Prostate gland (tissue), 2 donors: ENCODE measurements at regions not wholly inside any gene's neighbourhood (a gene's known extent, or its start where the extent isn't known, plus 50 kb on each side); places are given as distances from the start of the nearest gene placed in this dataset.
"Not testable (repeated sequence)": the region's sequence is repeated elsewhere in the genome, so short reads cannot be mapped to it uniquely, and the experiment has no call there.

Experiments
- DNase-seq: peaks from one replicate; pipeline ENCODE4 v3.0.0-alpha.2; 2019; ENCODE audit warnings: low spot score
- H3K27ac ChIP-seq, 2 donors: fragments of 200-600 bp; sonication (generic); 2 replicates each; pipeline ENCODE4 v1.5.1; 2017 to 2019
- H3K27me3 ChIP-seq: fragments of 200-600 bp; sonication (generic); replicated peaks from 2 replicates; pipeline ENCODE4 v1.5.1; 2019; ENCODE audit not compliant: insufficient read depth
- H3K36me3 ChIP-seq, 2 donors: fragments of 200-600 bp; sonication (generic); 1 replicate in 1 of 2; 2 replicates in 1 of 2; pipeline versions ENCODE4 v1.5.1 to v1.8.1; 2017 to 2019
- H3K4me1 ChIP-seq: fragments of 200-600 bp; sonication (generic); replicated peaks from 2 replicates; pipeline ENCODE4 v1.5.1; 2019
- H3K4me3 ChIP-seq, 2 donors: fragments of 200-600 bp; sonication (generic); 2 replicates each; pipeline ENCODE4 v1.5.1; 2017 to 2019
- H3K9me3 ChIP-seq: fragments of 200-600 bp; sonication (generic); 2 replicates; pipeline ENCODE4 v1.5.1; 2017
- CTCF ChIP-seq, 4 experiments: fragments of 200-600 bp in 2 of 4; fragments of 450-650 bp in 2 of 4; sonication (generic) in 2 of 4; IDR thresholded peaks; 1 replicate in 3 of 4; 2 replicates in 1 of 4; pipeline ENCODE4 v1.5.1; 2016 to 2019; ENCODE audit warnings: antibody characterized with exemption in 4 of 4, mild to moderate bottlenecking in 2 of 4, moderate library complexity in 2 of 4
- POLR2A ChIP-seq: fragments of 450-650 bp; IDR thresholded peaks from one replicate; pipeline ENCODE4 v1.6.1; 2016; ENCODE audit warnings: antibody characterized with exemption, mild to moderate bottlenecking
- POLR2AphosphoS5 ChIP-seq: sonication (generic); formaldehyde crosslinking; IDR thresholded peaks from one replicate; pipeline ENCODE4 v1.6.1; 2017; ENCODE audit warnings: antibody characterized with exemption
- WGBS: methylation state at CpG from one replicate; pipeline ENCODE4 v1.1.5; 2018; 5-methylcytosine and 5-hydroxymethylcytosine counted together
- intact Hi-C: fragments of 100-400 bp; cut with DNase I; formaldehyde crosslinking; loops from one replicate; pipeline ENCODE4 v1.14.2; 2022

- no peaks in the 10 kb centered on the region for H3K36me3 ChIP-seq
- TF ChIP-seq CTCF (IDR thresholded peaks at IDR 0.05) (no peak), POLR2AphosphoS5 (no peak), POLR2A (no peak)
- no peaks in the 10 kb centered on the region for H3K4me1 ChIP-seq
- no peak for DNase-seq
- 42% methylated on average over 5 of the region's 5 CpGs for WGBS
- no peak overlapping the region for H3K4me3 ChIP-seq
- H3K9me3 ChIP-seq: no peaks in the 10 kb centered on the region
- no peak overlapping the region for H3K27ac ChIP-seq
- H3K27me3 ChIP-seq: no peaks in the 10 kb centered on the region
- intact Hi-C loops: no loop called here
Measured at GRCh38 chr5:124537107-124537506, 209.3 kb downstream of the ZNF608 start.

GRCh38 chr5:124536333-124536732 lies 210.1 kb downstream of the ZNF608 start:
- DNase-seq: no peak
- no peak for TF ChIP-seq CTCF (IDR thresholded peaks at IDR 0.05)
- TF ChIP-seq POLR2AphosphoS5: no peak
- no peak for TF ChIP-seq POLR2A
- Histone ChIP-seq H3K9me3 (no peaks in the 10 kb centered on the region), H3K4me1 (no peaks in the 10 kb centered on the region), H3K36me3 (no peaks in the 10 kb centered on the region), H3K27me3 (no peaks in the 10 kb centered on the region), H3K4me3 (no peak overlapping the region), H3K27ac (no peak overlapping the region)
- intact Hi-C loops: no loop called here
- 69% methylated on average over 4 of the region's 4 CpGs for WGBS

- Histone ChIP-seq H3K27me3 (no peaks in the 10 kb centered on the region), H3K27ac (no peak overlapping the region), H3K4me1 (no peaks in the 10 kb centered on the region), H3K9me3 (no peaks in the 10 kb centered on the region), H3K36me3 (no peaks in the 10 kb centered on the region), H3K4me3 (no peak overlapping the region)
- 100% methylated on average over 1 of the region's 1 CpG for WGBS
- intact Hi-C loops: no loop called here
- DNase-seq: no peak
- TF ChIP-seq POLR2A (no peak), POLR2AphosphoS5 (no peak), CTCF (IDR thresholded peaks at IDR 0.05) (no peak)
Measured at GRCh38 chr5:124530916-124531315, 215.5 kb downstream of the ZNF608 start.

GRCh38 chr5:124528838-124529237 lies 217.6 kb downstream of the ZNF608 start:
- intact Hi-C loops: no loop called here
- no peak for DNase-seq
- no peaks in the 10 kb centered on the region for H3K27me3 ChIP-seq
- no peaks in the 10 kb centered on the region for H3K9me3 ChIP-seq
- H3K4me3 ChIP-seq: no peak overlapping the region
- no peak overlapping the region for H3K27ac ChIP-seq
- TF ChIP-seq POLR2AphosphoS5 (no peak), POLR2A (no peak), CTCF (IDR thresholded peaks at IDR 0.05) (no peak)
- no peaks in the 10 kb centered on the region for H3K36me3 ChIP-seq
- H3K4me1 ChIP-seq: no peaks in the 10 kb centered on the region
- 76% methylated on average over 2 of the region's 2 CpGs for WGBS

GRCh38 chr5:124527220-124527991 lies 219.0 kb downstream of the ZNF608 start:
- Histone ChIP-seq H3K9me3 (no peaks in the 10 kb centered on the region), H3K4me3 (no peak overlapping the region), H3K27me3 (no peaks in the 10 kb centered on the region), H3K36me3 (no peaks in the 10 kb centered on the region), H3K27ac (no peak overlapping the region), H3K4me1 (no peaks in the 10 kb centered on the region)
- TF ChIP-seq CTCF (IDR thresholded peaks at IDR 0.05) (no peak), POLR2A (no peak), POLR2AphosphoS5 (no peak)
- intact Hi-C loops: no loop called here
- no peak for DNase-seq
- WGBS: 66% methylated on average over 8 of the region's 8 CpGs

- H3K27ac ChIP-seq, DNase-seq, H3K27me3 ChIP-seq, intact Hi-C loops, H3K4me1 ChIP-seq, H3K4me3 ChIP-seq, H3K9me3 ChIP-seq, H3K36me3 ChIP-seq: not testable (repeated sequence)
- WGBS: 98% methylated on average over 4 of the region's 4 CpGs
Measured at GRCh38 chr5:124526079-124526478, 220.4 kb downstream of the ZNF608 start.
